Type B pancreatic cell (in vitro differentiated cells): ENCODE measurements at regions not wholly inside any gene's neighbourhood (a gene's known extent, or its start where the extent isn't known, plus 50 kb on each side); places are given as distances from the start of the nearest gene placed in this dataset.

ENCODE experiments used
- DNase-seq: peaks from one replicate; pipeline ENCODE4 v3.0.0; 2021; ENCODE audit warnings: mixed read lengths; ENCODE audit not compliant: unreplicated experiment; ENCODE audit errors: extremely low spot score
- H3K27ac Mint-ChIP-seq: 2 replicates; pipeline ENCODE4 v1.8.0; 2021; ENCODE audit warnings: mild to moderate bottlenecking, mixed read lengths
- H3K27me3 Mint-ChIP-seq: 2 replicates; pipeline ENCODE4 v1.8.0; 2021; ENCODE audit warnings: mixed read lengths
- H3K36me3 Mint-ChIP-seq: 2 replicates; pipeline ENCODE4 v1.8.0; 2021; ENCODE audit warnings: mixed read lengths
- H3K4me1 Mint-ChIP-seq: one replicate; pipeline ENCODE4 v1.8.0; 2021; ENCODE audit warnings: mixed read lengths; ENCODE audit not compliant: unreplicated experiment
- H3K4me3 Mint-ChIP-seq: 2 replicates; pipeline ENCODE4 v1.8.0; 2021; ENCODE audit warnings: mild to moderate bottlenecking, mixed read lengths
- H3K9me3 Mint-ChIP-seq: 2 replicates; pipeline ENCODE4 v1.8.0; 2021; ENCODE audit warnings: mixed read lengths
- CTCF ChIP-seq: fragments of 200-600 bp; sonication (generic); conservative IDR thresholded peaks from 2 replicates; pipeline ENCODE4 v1.5.0; 2021; ENCODE audit warnings: antibody characterized with exemption, mild to moderate bottlenecking

DNA sequence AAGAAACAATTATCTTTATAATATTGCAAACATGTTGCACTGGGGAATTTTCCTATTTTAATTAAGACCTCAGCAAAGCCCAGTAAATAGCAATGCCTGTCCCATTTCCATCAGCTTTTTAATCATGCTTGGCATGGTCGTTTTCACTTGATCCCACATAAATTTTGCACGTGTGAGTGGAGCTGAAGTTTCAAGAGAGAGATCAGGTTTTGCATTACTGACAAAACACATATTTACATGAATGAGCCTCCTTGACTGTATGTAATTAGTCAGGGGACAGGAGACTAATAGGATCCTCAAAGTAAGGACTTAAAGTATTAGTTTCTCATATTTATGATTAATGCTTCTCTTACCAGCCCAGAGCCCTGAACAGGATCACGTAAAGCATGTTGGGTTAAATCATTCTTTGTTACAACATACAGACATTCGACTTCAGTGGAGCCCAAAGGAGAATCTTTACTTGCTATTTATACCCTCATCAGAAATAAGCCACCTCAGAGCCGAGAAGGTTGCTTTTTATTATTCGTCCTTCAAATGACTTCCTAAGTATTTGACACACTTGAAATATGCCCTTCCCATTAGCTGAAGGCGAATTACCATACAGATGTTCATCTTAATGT is 711.3 kb downstream of the GALR1 start:
- Mint-ChIP-seq H3K27me3 (no peaks in the 10 kb centered on the region), H3K27ac (no peak overlapping the region), H3K4me3 (no peak overlapping the region), H3K4me1 (no peaks in the 10 kb centered on the region), H3K9me3 (no peaks in the 10 kb centered on the region), H3K36me3 (no peaks in the 10 kb centered on the region)
- no peak for TF ChIP-seq CTCF
- no peak for DNase-seq

DNA sequence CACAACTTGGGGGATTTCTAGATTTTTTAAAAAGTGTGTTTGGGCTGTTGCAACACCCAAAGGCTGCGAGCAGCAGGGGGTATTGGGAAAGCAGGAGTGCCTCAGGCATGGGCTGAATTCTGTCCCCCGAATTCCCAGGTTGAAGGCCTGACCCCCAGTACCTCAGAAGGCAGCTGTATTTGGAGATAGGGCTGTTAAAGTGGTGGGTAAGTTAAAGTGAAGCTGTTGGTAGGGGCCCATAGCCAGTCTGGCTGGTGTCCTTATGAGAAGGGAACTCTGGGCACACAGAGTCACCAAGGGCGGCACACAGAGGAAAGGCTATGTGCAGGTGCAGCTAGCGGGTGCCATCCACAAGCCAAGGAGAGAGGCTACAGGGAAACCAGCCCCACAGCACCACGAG is 717.4 kb downstream of the GALR1 start:
- Mint-ChIP-seq H3K27me3 (peaks cover 13% of the 10 kb centered on the region), H3K4me1 (no peaks in the 10 kb centered on the region), H3K27ac (no peak overlapping the region), H3K4me3 (no peak overlapping the region), H3K9me3 (no peaks in the 10 kb centered on the region), H3K36me3 (no peaks in the 10 kb centered on the region)
- no peak for DNase-seq
- TF ChIP-seq CTCF, result no peak

DNA sequence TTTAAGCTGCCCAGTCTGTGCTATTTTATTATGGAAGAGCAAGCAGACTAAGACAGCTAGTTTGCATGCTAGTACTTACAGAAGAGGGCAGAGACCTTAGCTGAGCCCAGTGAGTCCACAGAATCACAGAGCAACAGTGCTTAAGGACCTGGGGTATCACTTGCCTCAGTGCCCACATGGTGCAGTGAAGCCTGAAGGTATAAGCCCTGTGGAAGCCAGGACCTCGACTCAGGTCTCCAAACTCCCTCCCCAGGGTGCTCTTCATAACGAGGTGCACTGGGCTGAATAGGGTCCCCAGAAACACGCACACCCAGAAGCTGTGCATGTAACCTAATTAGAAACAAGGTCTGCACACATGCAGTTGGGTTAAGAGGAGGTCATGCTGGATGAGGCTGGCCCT is 718.1 kb downstream of the GALR1 start:
- no peak for TF ChIP-seq CTCF
- H3K27me3 Mint-ChIP-seq, result peaks cover 13% of the 10 kb centered on the region
- no peaks in the 10 kb centered on the region for H3K36me3 Mint-ChIP-seq
- no peak for DNase-seq
- H3K4me1 Mint-ChIP-seq, result no peaks in the 10 kb centered on the region
- no peak overlapping the region for H3K27ac Mint-ChIP-seq
- no peak overlapping the region for H3K4me3 Mint-ChIP-seq
- H3K9me3 Mint-ChIP-seq, result no peaks in the 10 kb centered on the region

DNA sequence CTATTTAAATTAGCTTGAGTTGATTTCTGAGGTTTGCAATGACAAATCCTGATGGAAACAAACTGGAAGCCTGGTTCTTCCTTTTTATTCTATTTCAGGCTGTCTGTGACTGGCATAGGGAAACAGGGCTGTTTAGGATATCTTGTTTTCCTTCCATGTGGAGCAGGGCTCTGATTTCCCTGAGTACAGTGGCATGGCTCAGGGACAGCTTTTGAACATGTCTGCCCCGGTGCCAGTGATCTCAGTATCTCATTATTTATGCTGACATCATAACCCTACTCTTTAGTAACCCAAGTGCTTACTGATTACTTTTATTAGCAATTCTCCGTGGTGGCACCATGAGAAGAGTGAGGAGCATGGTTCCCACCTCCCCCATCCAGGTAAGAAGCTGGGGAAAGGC is 720.3 kb downstream of the GALR1 start:
- DNase-seq, result no peak
- H3K4me3 Mint-ChIP-seq, result no peak overlapping the region
- H3K4me1 Mint-ChIP-seq, result no peaks in the 10 kb centered on the region
- H3K27me3 Mint-ChIP-seq, result peaks cover 16% of the 10 kb centered on the region
- no peaks in the 10 kb centered on the region for H3K36me3 Mint-ChIP-seq
- H3K27ac Mint-ChIP-seq, result no peak overlapping the region
- no peaks in the 10 kb centered on the region for H3K9me3 Mint-ChIP-seq
- no peak for TF ChIP-seq CTCF

DNA sequence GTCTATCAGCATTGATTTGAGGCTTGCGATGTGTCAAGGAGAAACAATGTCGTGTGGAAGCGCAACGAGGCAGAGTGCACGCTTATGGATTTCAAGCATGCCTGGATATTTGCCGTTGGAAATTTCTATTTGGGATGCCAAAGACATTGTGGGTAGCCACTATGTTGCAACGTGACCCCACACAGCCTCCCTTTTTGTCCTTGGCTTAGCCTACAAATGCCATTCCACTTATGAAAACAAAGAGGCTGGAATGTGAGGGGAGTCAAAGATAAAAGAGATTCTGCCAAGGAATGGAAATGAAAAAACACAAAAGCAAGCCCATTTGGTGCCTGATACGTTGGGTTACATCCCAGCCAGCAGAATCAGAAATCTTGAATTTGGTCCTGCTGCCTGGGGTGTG is 721.2 kb downstream of the GALR1 start:
- no peaks in the 10 kb centered on the region for H3K36me3 Mint-ChIP-seq
- DNase-seq, result no peak
- no peak for TF ChIP-seq CTCF
- H3K27me3 Mint-ChIP-seq, result peaks cover 16% of the 10 kb centered on the region
- H3K27ac Mint-ChIP-seq, result no peak overlapping the region
- H3K9me3 Mint-ChIP-seq, result no peaks in the 10 kb centered on the region
- no peak overlapping the region for H3K4me3 Mint-ChIP-seq
- H3K4me1 Mint-ChIP-seq, result no peaks in the 10 kb centered on the region

- no peak for DNase-seq
- TF ChIP-seq CTCF, result no peak
- Mint-ChIP-seq H3K4me1 (no peaks in the 10 kb centered on the region), H3K9me3 (no peaks in the 10 kb centered on the region), H3K4me3 (no peak overlapping the region), H3K36me3 (no peaks in the 10 kb centered on the region), H3K27ac (no peak overlapping the region), H3K27me3 (peaks cover 17% of the 10 kb centered on the region)
Measured at GRCh38 chr18:77973745-77974144, 724.1 kb downstream of the GALR1 start.
